ENCODE measurements at regions not wholly inside any gene's neighbourhood (a gene's known extent, or its start where the extent isn't known, plus 50 kb on each side); places are given as distances from the start of the nearest gene placed in this dataset.

- intact Hi-C loops (cut with DNase I): no loop called here
- Histone ChIP-seq H3K27ac (no peak overlapping the region), H3K27me3 (no peaks in the 10 kb centered on the region), H3K36me3 (no peaks in the 10 kb centered on the region), H3K4me1 (ENCODE audit: insufficient read depth) (no peaks in the 10 kb centered on the region), H3K9me3 (no peaks in the 10 kb centered on the region), H3K4me3 (no peak overlapping the region)
- WGBS, 3 donors: 93 to 100% (median 94%) methylated on average over 1 of the region's 1 CpG
- DNase-seq: no peak
- TF ChIP-seq EP300 (IDR thresholded peaks at IDR 0.05) (no peak), CTCF (IDR thresholded peaks at IDR 0.05) (no peak), POLR2A (IDR thresholded peaks at IDR 0.05) (no peak)
These were observed 159.0 kb upstream of the UBL3 start for GRCh38 chr13:30009411-30009810.

- Histone ChIP-seq H3K27me3 (no peaks in the 10 kb centered on the region), H3K4me3 (no peak overlapping the region), H3K36me3 (no peaks in the 10 kb centered on the region), H3K9me3 (no peaks in the 10 kb centered on the region), H3K27ac (no peak overlapping the region), H3K4me1 (ENCODE audit: insufficient read depth) (no peaks in the 10 kb centered on the region)
- no peak for TF ChIP-seq POLR2A (IDR thresholded peaks at IDR 0.05)
- no peak for TF ChIP-seq CTCF (IDR thresholded peaks at IDR 0.05)
- no peak for TF ChIP-seq EP300 (IDR thresholded peaks at IDR 0.05)
- intact Hi-C loops (cut with DNase I): no loop called here
- DNase-seq: no peak
- WGBS, 3 donors: 30 to 35% (median 35%) methylated on average over 1 of the region's 1 CpG
These were observed 155.8 kb upstream of the UBL3 start for GRCh38 chr13:30006246-30006645.

- H3K27ac ChIP-seq: no peak overlapping the region
- intact Hi-C loops (cut with DNase I): no loop called here
- no peak for TF ChIP-seq POLR2A (IDR thresholded peaks at IDR 0.05)
- no peak for TF ChIP-seq CTCF (IDR thresholded peaks at IDR 0.05)
- no peaks in the 10 kb centered on the region for H3K4me1 ChIP-seq (ENCODE audit: insufficient read depth)
- no peaks in the 10 kb centered on the region for H3K36me3 ChIP-seq
- no peak overlapping the region for H3K4me3 ChIP-seq
- H3K9me3 ChIP-seq: no peaks in the 10 kb centered on the region
- no peaks in the 10 kb centered on the region for H3K27me3 ChIP-seq
- DNase-seq: no peak
These were observed 153.8 kb upstream of the UBL3 start for GRCh38 chr13:30004204-30004603.

- intact Hi-C loops (cut with DNase I): no loop called here
- no peak for DNase-seq
- WGBS, 3 donors: 20 to 33% (median 21%) methylated on average over 1 of the region's 1 CpG
- Histone ChIP-seq H3K27ac (no peak overlapping the region), H3K4me1 (ENCODE audit: insufficient read depth) (no peaks in the 10 kb centered on the region), H3K27me3 (no peaks in the 10 kb centered on the region), H3K9me3 (no peaks in the 10 kb centered on the region), H3K4me3 (no peak overlapping the region), H3K36me3 (no peaks in the 10 kb centered on the region)
- no peak for TF ChIP-seq EP300 (IDR thresholded peaks at IDR 0.05)
- TF ChIP-seq CTCF (IDR thresholded peaks at IDR 0.05): no peak
- TF ChIP-seq POLR2A (IDR thresholded peaks at IDR 0.05): no peak
These were observed 152.2 kb upstream of the UBL3 start for GRCh38 chr13:30002577-30002976.

GRCh38 chr13:30000370-30000765 lies 150.0 kb upstream of the UBL3 start:
- no peak for TF ChIP-seq EP300 (IDR thresholded peaks at IDR 0.05)
- no peak for TF ChIP-seq POLR2A (IDR thresholded peaks at IDR 0.05)
- TF ChIP-seq CTCF (IDR thresholded peaks at IDR 0.05): no peak
- H3K27me3 ChIP-seq: no peaks in the 10 kb centered on the region

More at GRCh38 chr13:30000370-30000765, 150.0 kb upstream of the UBL3 start:
- intact Hi-C loops (cut with DNase I): no loop called here
- H3K36me3 ChIP-seq: no peaks in the 10 kb centered on the region
- no peak for DNase-seq
- no peaks in the 10 kb centered on the region for H3K9me3 ChIP-seq
- H3K4me3 ChIP-seq: no peak overlapping the region
- no peak overlapping the region for H3K27ac ChIP-seq
- 32 to 43% (median 34%) methylated on average over 11 of the region's 11 CpGs for WGBS, 3 donors
- H3K4me1 ChIP-seq (ENCODE audit: insufficient read depth): no peaks in the 10 kb centered on the region
